PC-3 (cell line): ENCODE measurements at regions not wholly inside any gene's neighbourhood (a gene's known extent, or its start where the extent isn't known, plus 50 kb on each side); places are given as distances from the start of the nearest gene placed in this dataset.
A peak's percentile ranks its signal among the peaks of the same experiment; 100 is the strongest.

Experiments
- ATAC-seq: fragments of 200-7000 bp; cut with Tn5 transposase; 2 replicates; pipeline ENCODE4 v1.9.1; 2020; ENCODE audit warnings: mild to moderate bottlenecking, moderate library complexity
- BruUV-seq: library from RNA; stranded (reverse); fragments of 400-500 nt; replicated peaks from 2 replicates; lab custom pipeline; 2021; lab: Mats Ljungman, UMichigan
- CTCF ChIA-PET: fragments of 300-600 bp; sonication (Branson Sonifier 250); formaldehyde crosslinking; loops from one replicate; lab custom pipeline; 2022; ENCODE audit warnings: antibody characterized with exemption; lab: Charles Lee
- POLR2A ChIA-PET: fragments of 300-600 bp; sonication (Branson Sonifier 250); formaldehyde crosslinking; loops from one replicate; lab custom pipeline; 2022; ENCODE audit warnings: antibody characterized with exemption; ENCODE audit not compliant: unreplicated experiment; lab: Charles Lee
- DNase-seq: peaks from one replicate; pipeline ENCODE4 v3.0.0-alpha.2; 2015
- H2AFZ ChIP-seq: fragments of 300-600 bp; sonication (generic); 2 replicates; pipeline ENCODE4 v1.6.0; 2016; ENCODE audit warnings: antibody characterized with exemption, low read length
- H3F3A ChIP-seq: fragments of 300-600 bp; sonication (generic); one replicate; pipeline ENCODE4 v1.6.0; 2017; ENCODE audit warnings: antibody characterized with exemption, low read length, control low read depth, mild to moderate bottlenecking; ENCODE audit not compliant: unreplicated experiment
- H3K27ac ChIP-seq: fragments of 300-600 bp; sonication (generic); 2 replicates; pipeline ENCODE4 v1.5.1; 2016; ENCODE audit warnings: mild to moderate bottlenecking, low read length
- H3K27me3 ChIP-seq: fragments of 300-600 bp; sonication (generic); 2 replicates; pipeline ENCODE4 v1.6.1; 2016; ENCODE audit warnings: low read length, mixed read lengths
- H3K36me3 ChIP-seq: fragments of 300-600 bp; sonication (generic); 2 replicates; pipeline ENCODE4 v1.6.1; 2016; ENCODE audit warnings: low read depth, mixed run types, low read length, mixed read lengths
- H3K4me1 ChIP-seq: fragments of 300-600 bp; sonication (generic); 2 replicates; pipeline ENCODE4 v1.5.1; 2016; ENCODE audit warnings: low read length; ENCODE audit not compliant: insufficient read depth
- H3K4me2 ChIP-seq: fragments of 300-600 bp; sonication (generic); 2 replicates; pipeline ENCODE4 v1.6.0; 2016; ENCODE audit warnings: low read length
- H3K4me3 ChIP-seq: fragments of 300-600 bp; sonication (generic); 2 replicates; pipeline ENCODE4 v1.5.1; 2016; ENCODE audit warnings: mild to moderate bottlenecking, low read length, mixed read lengths
- H3K79me2 ChIP-seq: fragments of 300-600 bp; sonication (generic); 2 replicates; pipeline ENCODE4 v1.6.1; 2017; ENCODE audit warnings: low read length, mixed read lengths
- H3K9ac ChIP-seq: fragments of 300-600 bp; sonication (generic); 2 replicates; pipeline ENCODE4 v1.6.0; 2016; ENCODE audit warnings: mild to moderate bottlenecking, low read length
- H3K9me2 ChIP-seq: fragments of 300-600 bp; sonication (generic); replicated peaks from 2 replicates; pipeline ENCODE4 v1.6.1; 2016; ENCODE audit warnings: mixed run types, low read length, mixed read lengths
- H3K9me3 ChIP-seq: fragments of 300-600 bp; sonication (generic); 2 replicates; pipeline ENCODE4 v1.6.1; 2016; ENCODE audit warnings: low read length, mixed read lengths
- H4K20me1 ChIP-seq: fragments of 300-600 bp; sonication (generic); 2 replicates; pipeline ENCODE4 v1.6.1; 2016; ENCODE audit warnings: low read length, mixed read lengths
- EZH2 ChIP-seq: fragments of 300-600 bp; sonication (generic); IDR thresholded peaks from one replicate; pipeline ENCODE4 v1.6.1; 2017; ENCODE audit warnings: antibody characterized with exemption, mild to moderate bottlenecking, low read length; ENCODE audit not compliant: unreplicated experiment
- EZH2phosphoT487 ChIP-seq: fragments of 300-600 bp; sonication (generic); IDR thresholded peaks from 2 replicates; pipeline ENCODE4 v1.6.1; 2018; ENCODE audit warnings: mild to moderate bottlenecking, antibody characterized with exemption, low read length, borderline replicate concordance
- intact Hi-C: fragments of 100-400 bp; cut with micrococcal nuclease; formaldehyde crosslinking; loops from 2 replicates; pipeline ENCODE4 v1.9.0; 2023
- TF ChIP-seq, protein P1 (sequence below): fragments of 300-600 bp; sonication (generic); conservative IDR thresholded peaks from 2 replicates; pipeline ENCODE4 v1.5.1; 2017; ENCODE audit warnings: antibody characterized with exemption, low read depth, mild to moderate bottlenecking, low read length

DNA sequence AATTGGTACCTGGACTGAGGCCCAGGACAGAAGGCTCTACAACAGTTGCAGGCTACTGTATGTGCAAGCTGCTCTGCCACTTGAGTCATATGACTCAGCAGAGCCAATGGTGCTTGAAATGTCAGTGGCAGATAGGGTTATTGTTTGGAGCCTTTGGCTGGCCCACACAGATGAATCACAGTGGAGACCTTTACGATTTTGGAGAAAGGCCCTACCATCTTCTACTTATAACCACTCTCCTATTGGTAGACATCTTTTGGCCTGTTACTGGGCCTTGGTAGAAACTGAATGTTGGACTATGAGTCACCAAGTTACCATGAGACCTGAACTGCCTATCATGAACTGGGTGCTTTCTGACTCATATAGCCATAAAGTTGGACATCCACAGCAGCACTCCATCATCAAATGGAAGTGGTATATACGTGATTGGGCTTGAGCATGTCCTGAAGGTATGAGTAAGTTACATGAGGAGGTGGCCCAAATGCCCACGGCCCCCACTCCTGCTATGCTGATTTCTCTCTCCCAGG is 88.9 kb upstream of the NRXN1 start:
- Histone ChIP-seq H3K4me2 (no peak overlapping the region), H3K4me3 (no peak overlapping the region), H3K79me2 (no peaks in the 10 kb centered on the region), H2AFZ (no peak overlapping the region), H3K27me3 (no peaks in the 10 kb centered on the region), H3K4me1 (no peaks in the 10 kb centered on the region), H3K27ac (no peak overlapping the region), H3K9me2 (no peaks in the 10 kb centered on the region), H3K9me3 (no peaks in the 10 kb centered on the region), H3K36me3 (no peaks in the 10 kb centered on the region), H3F3A (no peaks in the 10 kb centered on the region), H3K9ac (no peak overlapping the region), H4K20me1 (no peaks in the 10 kb centered on the region)
- DNase-seq = peak; percentile 19
- intact Hi-C loops = no loop called here
- CTCF ChIA-PET = no interaction called here
- POLR2A ChIA-PET = no interaction called here
- TF ChIP-seq EZH2phosphoT487 = no peak
- no peak for TF ChIP-seq EZH2
- TF ChIP-seq, protein P1, sequence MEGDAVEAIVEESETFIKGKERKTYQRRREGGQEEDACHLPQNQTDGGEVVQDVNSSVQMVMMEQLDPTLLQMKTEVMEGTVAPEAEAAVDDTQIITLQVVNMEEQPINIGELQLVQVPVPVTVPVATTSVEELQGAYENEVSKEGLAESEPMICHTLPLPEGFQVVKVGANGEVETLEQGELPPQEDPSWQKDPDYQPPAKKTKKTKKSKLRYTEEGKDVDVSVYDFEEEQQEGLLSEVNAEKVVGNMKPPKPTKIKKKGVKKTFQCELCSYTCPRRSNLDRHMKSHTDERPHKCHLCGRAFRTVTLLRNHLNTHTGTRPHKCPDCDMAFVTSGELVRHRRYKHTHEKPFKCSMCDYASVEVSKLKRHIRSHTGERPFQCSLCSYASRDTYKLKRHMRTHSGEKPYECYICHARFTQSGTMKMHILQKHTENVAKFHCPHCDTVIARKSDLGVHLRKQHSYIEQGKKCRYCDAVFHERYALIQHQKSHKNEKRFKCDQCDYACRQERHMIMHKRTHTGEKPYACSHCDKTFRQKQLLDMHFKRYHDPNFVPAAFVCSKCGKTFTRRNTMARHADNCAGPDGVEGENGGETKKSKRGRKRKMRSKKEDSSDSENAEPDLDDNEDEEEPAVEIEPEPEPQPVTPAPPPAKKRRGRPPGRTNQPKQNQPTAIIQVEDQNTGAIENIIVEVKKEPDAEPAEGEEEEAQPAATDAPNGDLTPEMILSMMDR = no peak
- no TSS peak for BruUV-seq
- no peak for ATAC-seq

DNA sequence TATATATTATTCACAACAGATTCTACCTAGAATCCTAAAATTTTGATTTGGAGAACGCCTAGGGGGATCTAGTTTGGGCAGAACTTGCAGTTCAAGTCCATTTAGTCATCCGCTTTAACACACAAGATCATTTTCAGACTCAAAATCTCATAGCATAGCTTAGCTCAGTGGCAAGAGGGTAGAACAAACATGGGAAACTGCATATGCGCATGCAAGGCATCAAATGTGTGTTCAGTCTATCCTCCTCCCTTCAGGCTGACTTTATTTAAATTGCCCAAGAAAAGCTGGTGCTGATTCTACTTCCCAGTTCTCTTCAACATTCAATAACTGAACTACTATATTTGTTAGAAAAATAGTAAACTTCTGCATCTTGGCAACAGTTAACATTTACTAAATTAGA is 79.6 kb upstream of the NRXN1 start:
- H3F3A ChIP-seq = no peaks in the 10 kb centered on the region
- no peaks in the 10 kb centered on the region for H3K36me3 ChIP-seq
- ChIA-PET CTCF (no interaction called here), POLR2A (no interaction called here)
- H3K9ac ChIP-seq = no peak overlapping the region
- TF ChIP-seq EZH2 = no peak
- TF ChIP-seq, protein P1 = no peak
- TF ChIP-seq EZH2phosphoT487 = no peak
- no peak overlapping the region for H3K4me3 ChIP-seq
- H3K27ac ChIP-seq = no peak overlapping the region
- no peaks in the 10 kb centered on the region for H4K20me1 ChIP-seq
- ATAC-seq (no peak), DNase-seq (no peak)
- no peaks in the 10 kb centered on the region for H3K27me3 ChIP-seq
- no peaks in the 10 kb centered on the region for H3K9me3 ChIP-seq
- no peak overlapping the region for H2AFZ ChIP-seq
- H3K4me1 ChIP-seq = no peaks in the 10 kb centered on the region
- H3K4me2 ChIP-seq = no peak overlapping the region
- BruUV-seq = no TSS peak
- no peaks in the 10 kb centered on the region for H3K9me2 ChIP-seq
- intact Hi-C loops = no loop called here
- H3K79me2 ChIP-seq = no peaks in the 10 kb centered on the region

DNA sequence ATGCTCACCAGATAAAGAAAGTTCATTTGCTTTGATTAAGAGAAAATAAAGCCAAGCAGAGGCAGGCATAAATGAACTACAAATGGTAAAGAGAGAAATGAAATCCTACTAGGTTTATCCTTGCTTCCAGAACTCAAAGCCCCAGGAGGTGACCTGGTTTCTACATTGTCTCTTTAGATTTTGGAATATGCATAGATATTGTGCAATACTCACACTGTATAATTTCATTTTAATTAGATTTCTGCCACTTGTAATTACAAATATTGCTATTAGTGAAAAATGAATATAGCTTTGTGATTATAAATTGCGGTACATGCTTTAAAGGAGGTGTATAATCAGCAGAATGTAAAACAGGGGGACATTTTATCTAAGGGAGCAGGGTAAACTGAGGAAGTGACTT is 76.9 kb upstream of the NRXN1 start:
- BruUV-seq = no TSS peak
- ChIA-PET POLR2A (no interaction called here), CTCF (no interaction called here)
- Histone ChIP-seq H3K9ac (no peak overlapping the region), H3K4me3 (no peak overlapping the region), H3K36me3 (no peaks in the 10 kb centered on the region), H3K27ac (no peak overlapping the region), H4K20me1 (no peaks in the 10 kb centered on the region), H3K4me1 (no peaks in the 10 kb centered on the region), H3K9me3 (no peaks in the 10 kb centered on the region), H3K27me3 (no peaks in the 10 kb centered on the region), H3F3A (no peaks in the 10 kb centered on the region), H3K9me2 (no peaks in the 10 kb centered on the region), H2AFZ (no peak overlapping the region), H3K4me2 (no peak overlapping the region), H3K79me2 (no peaks in the 10 kb centered on the region)
- ATAC-seq = no peak
- intact Hi-C loops = loop anchor here (10.0 kb wide), 1 partner anchor 574 kb away; no protein-coding TSS in a partner anchor
- DNase-seq = no peak
- TF ChIP-seq EZH2 (no peak), EZH2phosphoT487 (no peak)
- TF ChIP-seq, protein P1 = no peak
